ENCODE measurements at regions not wholly inside any gene's neighbourhood (a gene's known extent, or its start where the extent isn't known, plus 50 kb on each side); places are given as distances from the start of the nearest gene placed in this dataset.
A peak's percentile ranks its signal among the peaks of the same experiment; 100 is the strongest.

DNA sequence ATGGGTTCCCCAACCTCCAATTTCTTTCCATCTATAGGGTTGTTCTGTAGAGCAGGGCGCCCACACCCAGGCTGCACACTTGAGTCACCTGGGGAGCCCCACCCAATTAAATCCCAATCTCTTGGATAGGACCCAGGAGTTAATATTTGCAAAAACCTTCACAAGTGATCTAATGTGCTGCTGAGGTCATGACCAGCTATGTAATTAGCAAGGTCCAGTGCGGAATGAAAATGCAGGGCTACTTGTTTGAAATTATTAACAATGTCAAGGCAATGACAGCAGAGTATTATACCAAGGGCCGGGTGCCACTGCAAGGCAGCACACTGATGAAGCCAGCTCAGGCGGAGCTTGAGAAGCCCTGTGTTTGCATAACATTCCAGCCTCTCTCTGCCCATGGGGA lies 302.7 kb downstream of the MAF start:
- DNase-seq (ENCODE audit: low read depth), result no peak

DNA sequence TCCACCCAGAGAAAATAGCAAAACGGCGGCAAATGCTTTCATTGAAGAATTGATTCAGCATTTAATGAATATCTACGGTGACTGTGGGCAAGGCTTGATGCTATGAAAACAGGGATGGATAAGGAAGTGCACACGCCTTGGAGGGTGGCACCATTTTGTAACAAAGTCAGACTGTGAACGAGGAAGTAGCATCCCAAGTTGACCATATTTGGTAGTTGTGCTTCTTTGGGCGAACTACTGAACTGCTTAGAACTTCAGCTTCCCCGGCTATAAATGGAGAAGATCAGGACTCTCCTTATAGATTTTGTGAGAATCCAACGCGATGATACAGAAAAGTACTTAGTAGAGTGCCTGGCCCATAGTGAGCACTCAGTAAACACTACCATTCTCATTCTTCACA lies 303.2 kb downstream of the MAF start:
- DNase-seq (ENCODE audit: low read depth), result no peak

DNA sequence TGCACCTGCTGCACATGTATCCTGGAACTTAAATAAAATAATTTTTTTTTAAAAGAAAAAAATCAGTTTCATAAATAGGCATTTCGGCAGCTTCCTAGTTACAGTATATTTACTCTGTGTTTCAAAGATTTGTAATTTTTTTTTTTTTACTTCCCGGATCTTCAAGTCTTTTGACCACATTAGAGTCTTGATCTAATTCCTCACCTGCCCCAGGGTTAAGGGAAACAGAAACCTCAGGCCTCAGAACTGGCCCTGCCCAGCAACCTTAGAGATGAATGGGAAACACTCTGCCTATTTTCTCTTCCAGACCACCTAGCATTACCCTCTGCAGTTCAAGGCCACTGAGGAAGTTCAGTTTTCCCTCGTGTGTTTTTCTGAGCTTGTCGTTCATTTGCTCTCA lies 304.0 kb downstream of the MAF start:
- no peak for DNase-seq (ENCODE audit: low read depth)

DNA sequence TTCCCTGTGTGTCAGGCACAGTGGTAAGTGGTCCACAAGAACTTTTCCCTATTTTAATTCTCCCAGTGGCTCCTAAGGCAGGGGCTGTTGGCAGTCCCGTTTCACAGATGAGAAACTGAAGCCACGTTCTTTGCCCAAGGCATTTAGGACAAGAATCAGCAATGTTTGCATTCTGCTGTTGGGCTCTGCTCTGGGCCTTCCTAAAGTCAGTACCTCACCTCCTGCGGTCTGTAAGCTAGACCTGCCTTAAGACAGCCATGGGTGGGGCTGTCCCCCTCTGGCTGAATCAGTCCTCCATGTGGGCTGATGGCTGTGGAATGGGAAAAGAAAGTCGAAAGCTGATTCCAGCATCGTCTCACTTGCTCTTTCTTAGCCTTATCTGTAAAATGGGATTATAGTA lies 304.8 kb downstream of the MAF start:
- no peak for DNase-seq (ENCODE audit: low read depth)

DNA sequence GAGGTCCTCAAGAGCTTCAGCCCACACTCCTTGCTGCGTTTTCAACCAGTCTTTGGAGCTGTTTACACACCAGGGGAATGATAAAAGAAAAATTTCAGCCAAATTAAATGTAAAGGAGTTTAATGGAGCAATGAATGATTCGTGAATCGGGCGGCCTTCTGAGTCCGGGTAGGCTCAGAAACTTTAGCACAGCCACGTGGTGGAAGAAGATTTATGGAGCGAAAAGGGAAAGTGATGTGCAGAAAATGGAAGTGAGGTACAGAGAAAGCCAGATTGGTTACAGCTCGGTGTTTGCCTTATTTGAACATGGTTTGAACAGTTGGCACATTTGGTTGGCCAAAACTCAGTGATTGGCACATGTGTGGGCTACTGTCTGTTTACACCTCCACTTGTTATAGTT lies 305.4 kb downstream of the MAF start:
- DNase-seq (ENCODE audit: low read depth), result no peak

DNA sequence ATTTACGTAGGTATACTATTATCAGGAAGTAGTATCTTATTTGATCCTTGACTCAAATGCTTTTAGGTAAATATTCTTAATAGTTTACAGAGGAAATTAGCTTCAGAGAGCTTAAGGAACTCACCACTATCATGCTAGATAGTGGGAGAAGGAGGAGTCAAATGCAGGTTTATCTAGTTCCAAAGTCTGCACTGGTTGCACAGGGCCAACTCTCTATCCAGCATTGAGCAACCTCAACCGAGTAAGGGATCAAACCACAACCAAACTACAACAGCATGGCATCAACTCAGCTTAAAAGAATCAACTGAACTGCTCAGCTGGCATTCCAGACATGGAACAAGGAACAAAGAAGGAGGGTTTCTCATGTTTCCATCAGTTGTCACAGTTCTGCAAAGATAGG lies 306.0 kb downstream of the MAF start:
- no peak for DNase-seq (ENCODE audit: low read depth)

DNA sequence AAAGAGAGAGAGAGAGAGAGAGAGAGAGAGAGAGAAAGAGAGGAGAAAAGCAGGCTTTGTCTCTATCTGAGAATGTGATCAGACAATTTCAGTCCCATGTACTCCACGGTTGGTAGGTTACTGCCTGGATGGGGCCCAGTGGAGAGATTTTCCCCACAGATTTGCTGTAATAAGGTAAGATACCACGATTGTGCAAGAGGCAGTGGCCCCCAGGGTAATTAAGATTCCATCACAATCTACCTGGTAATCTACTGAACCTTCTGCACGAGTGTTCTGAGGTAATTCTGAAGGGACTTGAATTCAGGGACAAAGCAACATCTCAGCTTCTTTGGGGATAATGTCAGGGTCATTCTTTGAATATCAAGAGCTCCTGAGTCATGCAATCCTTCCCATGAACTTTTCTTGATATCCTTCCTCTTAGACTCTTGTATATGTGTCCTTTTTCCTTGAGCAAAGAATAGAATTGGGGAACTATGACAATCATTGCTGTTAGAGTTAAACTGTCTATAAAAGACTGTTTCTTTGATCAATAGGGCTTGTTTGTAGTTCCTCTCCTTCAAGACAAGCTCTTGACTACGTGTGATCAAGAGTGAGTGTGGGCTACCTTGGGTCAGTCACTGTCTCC lies 306.6 kb downstream of the MAF start:
- DNase-seq (ENCODE audit: low read depth), result no peak

DNA sequence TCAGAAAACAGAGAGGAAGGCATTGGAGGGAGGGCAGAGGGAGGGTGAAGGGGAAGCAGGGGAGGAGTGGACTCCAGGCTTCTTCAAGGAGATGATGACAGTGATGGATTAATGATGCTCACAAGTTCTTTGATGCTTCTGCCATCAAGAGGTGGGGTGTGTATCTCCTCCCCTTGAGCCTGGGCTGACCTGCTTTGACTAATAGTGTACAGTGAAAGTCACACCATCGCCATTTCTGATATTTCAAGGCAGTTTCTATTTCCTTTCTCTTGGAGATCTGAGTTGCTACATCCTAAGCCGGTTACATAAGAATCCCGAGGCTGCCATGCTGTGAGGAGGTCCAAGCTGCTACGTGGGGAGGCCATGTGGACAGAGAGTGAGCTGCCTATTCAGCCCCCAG lies 312.5 kb downstream of the MAF start:
- DNase-seq (ENCODE audit: low read depth), result no peak

DNA sequence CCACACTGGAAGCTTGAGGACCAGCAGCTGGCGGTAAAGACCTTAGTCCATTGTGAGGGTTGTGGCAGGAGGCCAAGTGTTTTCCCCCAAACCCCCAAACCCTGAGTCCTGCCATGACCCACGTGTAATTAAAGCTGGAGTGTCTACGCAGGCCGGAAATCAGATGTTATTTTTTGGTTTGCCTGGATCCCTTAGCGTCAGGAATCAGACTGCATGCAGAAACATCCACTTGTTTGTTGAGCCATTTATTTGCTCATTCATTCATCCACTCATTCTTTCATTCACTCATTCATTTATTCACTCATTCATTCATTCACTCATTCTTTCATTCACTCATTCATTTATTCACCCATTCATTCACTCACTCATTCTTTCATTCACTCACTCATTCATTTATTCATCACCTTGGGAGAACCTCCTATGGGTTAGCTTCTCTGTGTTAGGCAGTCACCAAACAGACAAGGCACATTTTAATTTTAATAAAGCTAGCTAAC lies 313.1 kb downstream of the MAF start:
- DNase-seq (ENCODE audit: low read depth), result no peak

DNA sequence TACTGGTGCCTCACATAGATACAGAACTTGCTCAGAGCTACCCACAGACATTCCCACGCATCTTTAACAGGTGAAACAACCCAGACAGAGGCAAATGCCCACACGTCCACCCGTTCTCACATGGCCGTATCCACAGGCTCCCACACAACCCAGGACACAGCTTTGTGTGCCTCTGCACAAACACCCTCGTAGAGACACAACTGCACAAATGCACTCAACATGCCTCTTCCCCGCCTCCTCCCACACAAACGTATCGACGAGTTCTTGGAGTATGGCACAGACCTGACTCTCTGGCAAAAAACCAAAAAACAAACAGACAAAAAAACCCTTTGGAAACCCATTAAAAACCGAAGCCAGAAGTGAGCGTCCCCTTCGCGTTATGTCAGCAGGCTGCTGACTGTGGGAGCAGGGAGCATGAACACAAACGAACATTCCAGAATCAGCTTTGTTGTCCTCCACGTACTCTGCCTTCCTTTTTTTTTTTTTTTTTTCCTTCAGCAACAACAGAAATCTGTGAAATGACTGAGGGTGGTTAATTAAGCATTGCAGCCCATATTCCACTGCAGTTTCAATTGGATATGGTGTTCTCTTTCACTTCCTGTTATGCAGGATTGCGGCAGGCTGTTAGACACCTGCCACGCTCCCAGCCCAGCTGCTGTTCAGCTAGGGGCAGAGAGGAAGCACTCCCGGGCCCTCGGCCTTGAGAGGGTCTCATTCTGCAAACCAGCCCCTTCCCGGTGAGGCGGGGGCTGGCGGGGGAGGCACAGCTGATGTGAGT lies 313.7 kb downstream of the MAF start:
- DNase-seq (ENCODE audit: low read depth), result peak; percentile 25

DNA sequence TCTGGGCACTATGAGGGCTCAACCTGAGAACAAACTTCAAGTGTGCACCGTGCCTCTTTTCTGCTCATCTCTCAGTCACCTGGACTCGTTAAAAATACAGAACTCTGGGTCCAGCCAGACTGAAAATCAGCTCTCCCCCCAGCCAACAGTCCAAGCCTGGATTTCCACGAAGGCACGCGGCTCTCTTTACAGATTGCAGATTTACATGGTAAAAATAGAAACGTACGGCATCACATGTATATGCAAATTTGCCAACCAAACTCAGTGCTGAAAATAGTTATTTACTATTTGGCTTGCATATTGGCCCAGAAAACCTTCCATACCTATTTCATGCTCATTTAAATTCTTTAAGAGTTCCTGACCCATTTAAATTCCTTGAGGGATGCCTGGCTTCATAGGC lies 315.8 kb downstream of the MAF start:
- DNase-seq (ENCODE audit: low read depth), result no peak

DNA sequence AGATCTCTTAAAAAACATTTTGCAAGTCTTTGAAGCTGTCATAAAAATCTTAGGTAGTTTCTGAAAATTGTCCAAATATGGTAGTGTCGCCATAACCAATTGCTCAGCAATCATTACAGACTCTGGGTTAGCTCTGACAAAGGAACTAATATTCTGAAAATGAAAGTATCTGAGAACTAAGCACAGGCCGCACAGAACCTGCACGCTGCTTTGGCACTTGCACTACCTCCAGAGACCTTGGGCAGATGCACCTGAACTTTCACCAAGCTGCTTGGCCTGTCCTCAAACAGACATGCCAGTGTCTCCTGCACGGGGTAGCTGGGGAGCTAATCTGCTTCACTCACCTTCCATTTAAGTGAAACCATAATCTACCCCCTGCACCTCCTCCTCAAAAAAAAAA lies 317.0 kb downstream of the MAF start:
- DNase-seq (ENCODE audit: low read depth), result no peak

DNA sequence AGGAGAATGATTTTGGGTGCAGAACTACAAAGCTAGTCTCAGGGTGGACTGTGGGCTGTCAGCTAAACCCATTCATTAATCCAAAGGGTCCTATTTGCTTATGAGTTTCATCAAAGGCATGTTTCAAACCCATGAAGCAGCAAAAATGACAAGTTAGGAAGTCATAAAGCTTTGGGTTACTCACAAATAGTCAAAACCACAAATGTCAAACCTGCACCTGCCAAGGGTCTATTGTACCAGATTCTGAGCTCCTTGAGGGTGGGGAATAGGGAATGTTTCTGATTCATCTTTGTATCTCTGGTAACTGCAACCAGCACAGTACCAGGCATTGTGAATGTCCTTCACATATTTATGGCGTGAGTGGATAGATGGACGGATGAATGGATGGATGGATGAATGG lies 317.7 kb downstream of the MAF start:
- no peak for DNase-seq (ENCODE audit: low read depth)

DNA sequence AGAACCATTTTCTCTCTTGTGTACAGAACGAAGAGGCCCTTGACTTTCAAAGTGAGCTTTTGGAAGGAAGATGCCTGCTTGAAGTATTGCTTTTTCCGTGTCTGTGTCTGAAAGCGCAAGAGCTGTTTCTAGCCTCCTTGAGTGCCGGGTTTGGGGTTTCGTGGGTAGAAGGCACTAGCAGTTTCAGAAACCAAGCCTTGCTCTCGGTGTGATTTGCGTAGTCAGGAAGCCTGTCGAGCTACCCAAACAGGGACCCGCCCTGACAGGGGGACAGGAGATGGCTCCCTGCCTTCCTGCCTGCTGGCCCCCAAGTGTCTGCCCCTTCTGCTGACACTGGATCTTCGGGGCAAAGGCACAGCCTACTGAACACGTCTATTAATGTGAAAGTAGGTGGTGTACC lies 322.0 kb downstream of the MAF start:
- DNase-seq (ENCODE audit: low read depth), result peak; percentile 53

DNA sequence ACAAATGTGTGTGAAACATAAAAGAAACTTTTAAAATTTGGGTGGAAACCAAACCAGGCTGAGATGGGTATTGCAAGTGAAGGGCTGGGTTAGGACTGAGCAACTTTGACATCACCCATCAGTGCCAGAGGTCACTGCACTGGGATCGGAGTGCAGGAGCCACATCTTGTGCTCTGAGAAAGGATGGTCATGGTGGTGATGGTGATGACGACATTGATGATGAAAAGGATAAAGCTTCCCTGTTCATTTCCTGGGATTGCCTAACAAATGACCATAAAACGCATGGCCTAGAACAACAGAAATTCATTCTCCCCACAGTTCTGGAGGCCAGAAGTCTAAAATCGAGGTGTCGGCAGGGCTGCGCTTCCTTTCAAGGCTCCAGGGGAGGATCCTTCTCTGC lies 324.0 kb downstream of the MAF start:
- no peak for DNase-seq (ENCODE audit: low read depth)

DNA sequence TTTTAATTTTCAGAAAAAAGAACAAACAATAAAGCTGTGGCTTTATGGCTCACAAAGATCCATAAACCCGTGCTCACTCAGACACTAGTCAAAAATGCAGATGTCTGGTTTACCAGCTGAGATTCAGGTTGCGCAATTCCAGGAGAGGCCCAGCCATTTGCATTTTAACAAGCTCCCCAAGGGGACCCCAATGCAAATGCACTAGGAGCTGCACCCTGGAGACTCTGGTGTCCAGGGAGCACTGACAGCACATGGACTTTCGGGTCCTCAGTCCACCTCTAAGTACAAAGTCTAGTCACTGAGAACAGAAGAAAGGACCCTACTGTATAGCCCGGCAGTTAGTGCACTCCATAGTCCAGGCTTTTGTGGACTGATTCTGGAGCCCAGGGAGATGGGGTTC lies 326.3 kb downstream of the MAF start:
- DNase-seq (ENCODE audit: low read depth), result no peak

DNA sequence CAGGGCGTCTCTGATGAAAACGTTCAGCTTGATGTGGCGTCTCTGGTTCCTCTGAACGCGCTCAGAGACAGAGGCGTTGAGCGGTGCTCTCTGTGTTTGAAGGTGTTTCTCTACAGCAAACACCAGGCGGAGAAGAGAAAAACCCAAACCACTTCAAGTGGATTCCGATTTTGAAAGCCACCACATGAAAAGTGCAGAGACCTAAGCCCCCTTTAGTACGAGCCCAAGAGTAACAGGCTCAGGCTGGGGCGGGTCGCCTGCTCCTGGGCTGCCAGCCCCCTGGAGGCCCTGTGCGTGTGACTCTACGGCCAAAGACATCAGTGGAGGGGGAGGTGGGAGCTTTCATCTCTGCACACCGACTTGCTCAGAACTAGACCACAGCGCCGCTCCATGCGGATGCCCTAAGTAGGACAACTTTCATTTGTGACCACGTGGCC lies 328.4 kb downstream of the MAF start:
- peak; percentile 71 for DNase-seq (ENCODE audit: low read depth)

DNA sequence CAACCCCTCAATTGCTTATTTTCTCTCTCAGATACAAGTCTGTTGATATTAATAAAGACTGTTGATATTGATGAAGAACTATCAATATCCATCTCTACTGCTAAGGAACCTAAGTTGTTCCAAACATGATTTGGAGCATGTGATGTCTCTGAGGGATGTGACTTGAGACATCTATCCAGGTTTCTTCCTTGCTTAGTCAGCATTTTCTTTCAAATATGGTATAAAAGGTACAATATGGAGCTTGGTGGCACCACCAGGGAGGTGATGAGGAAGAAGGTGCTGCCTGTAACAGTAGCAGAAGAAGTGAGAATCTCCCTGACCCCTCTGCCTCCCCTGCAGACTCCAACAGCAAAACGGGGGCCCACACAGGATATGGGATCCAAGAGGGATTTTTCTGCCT lies 329.0 kb downstream of the MAF start:
- DNase-seq (ENCODE audit: low read depth), result no peak

DNA sequence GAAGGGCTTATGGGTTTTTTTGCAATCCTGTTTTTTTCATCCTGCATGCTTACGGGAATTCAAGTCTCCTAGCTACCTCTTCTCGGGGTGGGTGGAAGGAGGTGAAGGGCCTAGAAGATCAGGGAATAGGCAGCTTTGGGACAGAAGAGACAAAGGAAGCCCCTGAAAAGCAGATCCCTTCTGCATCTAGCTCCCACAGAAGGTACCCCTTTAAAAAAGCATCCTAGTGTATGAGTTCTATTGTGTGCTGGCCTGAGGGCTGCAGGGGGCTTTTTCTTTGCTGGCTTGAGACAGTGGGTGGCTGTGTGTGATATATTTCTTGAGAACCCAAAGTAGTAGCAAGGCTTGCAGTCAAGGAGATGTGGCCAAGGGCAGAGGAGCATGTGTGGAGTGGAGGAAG lies 330.5 kb downstream of the MAF start:
- no peak for DNase-seq (ENCODE audit: low read depth)

DNA sequence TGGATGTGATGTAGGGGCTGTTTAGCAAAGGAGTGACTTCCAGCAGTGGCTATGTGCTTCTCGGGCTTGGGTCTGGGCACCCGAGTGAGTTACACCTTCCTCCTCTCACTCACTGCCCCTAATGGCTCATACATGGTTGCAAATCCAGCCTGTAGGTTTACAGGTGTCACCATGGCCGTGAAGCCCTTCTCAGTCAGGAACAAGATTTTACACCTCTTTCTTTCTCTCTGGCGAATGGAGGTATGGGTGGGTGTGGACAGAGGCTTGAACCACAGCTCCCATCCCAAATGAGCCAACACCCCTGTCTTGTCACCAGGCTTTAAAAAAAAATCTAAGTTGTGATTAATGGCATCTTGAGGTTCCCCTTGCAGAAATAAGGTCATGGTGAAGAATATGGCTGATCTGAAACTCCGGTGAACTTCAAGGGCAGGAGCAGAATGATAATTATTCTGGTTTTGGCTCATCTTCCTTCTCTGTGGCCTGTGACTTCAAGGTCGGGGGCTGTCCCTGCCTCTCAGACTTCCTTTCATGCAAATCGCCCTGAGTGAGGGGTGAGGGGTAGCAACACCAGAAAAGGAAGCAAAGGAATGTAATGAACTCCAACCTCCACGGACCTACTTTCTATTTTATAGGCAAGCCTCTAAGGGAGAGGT lies 331.2 kb downstream of the MAF start:
- DNase-seq (ENCODE audit: low read depth), result peak; percentile 66

DNA sequence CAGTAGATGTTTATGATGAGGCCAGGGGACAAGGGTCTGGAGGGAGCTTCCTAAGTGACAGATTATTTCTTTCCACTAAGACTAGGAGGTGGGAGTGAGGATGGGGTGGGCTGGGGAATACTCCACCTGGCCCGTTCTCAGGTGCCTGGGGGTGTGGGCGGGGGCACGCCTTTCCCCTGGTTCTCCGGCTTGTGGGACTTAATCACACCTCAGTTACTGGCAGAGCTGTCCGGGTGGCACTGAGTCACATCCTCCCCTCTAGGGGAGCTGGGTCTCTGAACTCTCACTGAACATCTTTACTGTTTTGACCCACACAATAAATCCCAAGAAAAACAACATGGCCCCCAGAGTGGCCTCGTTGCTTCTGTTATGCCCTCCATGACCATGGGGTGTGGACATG lies 332.8 kb downstream of the MAF start:
- DNase-seq (ENCODE audit: low read depth), result peak; percentile 67

DNA sequence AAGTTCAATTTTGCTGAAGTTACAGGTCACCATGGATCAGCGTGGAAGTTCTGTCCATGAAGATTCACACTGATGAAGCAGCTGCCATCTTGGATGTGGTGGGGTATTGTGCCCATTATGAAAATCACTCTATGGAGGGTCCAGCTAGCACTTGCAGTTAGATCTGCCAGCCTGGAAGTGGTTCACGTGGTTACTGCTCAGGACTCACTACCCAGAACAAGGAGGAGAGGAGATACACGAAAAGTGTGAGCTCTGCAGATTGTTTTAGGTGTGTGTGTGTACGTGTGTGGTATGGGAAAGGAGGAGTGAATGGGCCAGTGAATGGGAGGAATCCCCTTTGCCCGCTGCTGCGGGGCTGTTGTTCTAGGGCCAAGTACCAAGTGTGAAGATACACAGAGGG lies 333.4 kb downstream of the MAF start:
- no peak for DNase-seq (ENCODE audit: low read depth)

DNA sequence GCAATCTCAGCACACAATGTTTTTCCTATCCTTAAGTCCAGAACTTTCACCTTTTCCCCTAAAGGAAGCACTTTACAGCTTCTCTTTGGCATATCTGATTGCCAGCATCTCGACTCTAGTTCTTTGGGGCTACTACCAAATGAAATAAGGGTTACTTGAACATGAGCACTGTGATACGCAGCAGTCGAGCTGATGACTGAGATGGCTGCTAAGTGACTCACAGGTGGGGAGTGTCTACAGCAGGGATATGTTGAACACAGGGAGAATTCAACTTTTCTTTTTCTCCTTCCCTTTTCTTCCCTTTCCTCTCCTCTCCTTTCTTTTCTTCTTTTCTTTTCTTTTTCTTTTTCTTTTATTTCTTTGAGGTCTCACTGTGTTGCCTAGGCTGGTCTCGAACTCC lies 334.8 kb downstream of the MAF start:
- DNase-seq (ENCODE audit: low read depth), result no peak
